ENCODE measurements at regions not wholly inside any gene's neighbourhood (a gene's known extent, or its start where the extent isn't known, plus 50 kb on each side); places are given as distances from the start of the nearest gene placed in this dataset.

- Mint-ChIP-seq H3K9me3 (no peaks in the 10 kb centered on the region), H3K27ac (no peak overlapping the region), H3K4me1 (peaks cover 35% of the 10 kb centered on the region), H3K27me3 (ENCODE audit: low read depth) (no peaks in the 10 kb centered on the region), H3K4me3 (no peak overlapping the region), H3K36me3 (no peaks in the 10 kb centered on the region)
- TF ChIP-seq CTCF (IDR thresholded peaks at IDR 0.05; ENCODE audit: unreplicated experiment): no peak
- no peak for DNase-seq (ENCODE audit: low spot score in 2 of 2, unreplicated experiment in 2 of 2)
Measured at GRCh38 chr14:30002859-30003258, 75.2 kb upstream of the PRKD1 start.

GRCh38 chr14:30005114-30005808 is 77.6 kb upstream of the PRKD1 start:
- Mint-ChIP-seq H3K9me3 (peaks cover 9% of the 10 kb centered on the region), H3K4me1 (peaks cover 35% of the 10 kb centered on the region), H3K27me3 (ENCODE audit: low read depth) (no peaks in the 10 kb centered on the region), H3K27ac (no peak overlapping the region), H3K4me3 (no peak overlapping the region), H3K36me3 (no peaks in the 10 kb centered on the region)
- TF ChIP-seq CTCF (IDR thresholded peaks at IDR 0.05; ENCODE audit: unreplicated experiment): peak; percentile 33
- no peak for DNase-seq (ENCODE audit: low spot score in 2 of 2, unreplicated experiment in 2 of 2)

- Mint-ChIP-seq H3K4me1 (peaks cover 34% of the 10 kb centered on the region), H3K27ac (no peak overlapping the region), H3K27me3 (ENCODE audit: low read depth) (no peaks in the 10 kb centered on the region), H3K4me3 (no peak overlapping the region), H3K36me3 (no peaks in the 10 kb centered on the region), H3K9me3 (peaks cover 9% of the 10 kb centered on the region)
- DNase-seq (ENCODE audit: low spot score in 2 of 2, unreplicated experiment in 2 of 2): no peak
- TF ChIP-seq CTCF (IDR thresholded peaks at IDR 0.05; ENCODE audit: unreplicated experiment): no peak
Measured at GRCh38 chr14:30006695-30007094, 79.0 kb upstream of the PRKD1 start.

- no peaks in the 10 kb centered on the region for H3K36me3 Mint-ChIP-seq
- TF ChIP-seq CTCF (IDR thresholded peaks at IDR 0.05; ENCODE audit: unreplicated experiment): no peak
Measured at GRCh38 chr14:30015489-30015888, 87.8 kb upstream of the PRKD1 start.

GRCh38 chr14:30016002-30016401 is 88.4 kb upstream of the PRKD1 start:
- no peak for DNase-seq (ENCODE audit: low spot score in 2 of 2, unreplicated experiment in 2 of 2)
- no peak overlapping the region for H3K27ac Mint-ChIP-seq
- H3K4me1 Mint-ChIP-seq: no peaks in the 10 kb centered on the region
- H3K9me3 Mint-ChIP-seq: peaks cover 4% of the 10 kb centered on the region
- H3K36me3 Mint-ChIP-seq: no peaks in the 10 kb centered on the region
- no peak for TF ChIP-seq CTCF (IDR thresholded peaks at IDR 0.05; ENCODE audit: unreplicated experiment)
- no peaks in the 10 kb centered on the region for H3K27me3 Mint-ChIP-seq (ENCODE audit: low read depth)
- H3K4me3 Mint-ChIP-seq: no peak overlapping the region

More at GRCh38 chr14:30015489-30015888, 87.8 kb upstream of the PRKD1 start:
- Mint-ChIP-seq H3K27me3 (ENCODE audit: low read depth) (no peaks in the 10 kb centered on the region), H3K9me3 (peaks cover 4% of the 10 kb centered on the region), H3K4me1 (no peaks in the 10 kb centered on the region), H3K4me3 (no peak overlapping the region), H3K27ac (no peak overlapping the region)
- no peak for DNase-seq (ENCODE audit: low spot score in 2 of 2, unreplicated experiment in 2 of 2)
